GM13976 (cell line): ENCODE measurements at regions not wholly inside any gene's neighbourhood (a gene's known extent, or its start where the extent isn't known, plus 50 kb on each side); places are given as distances from the start of the nearest gene placed in this dataset.

Experiments used
- DNase-seq: peaks from one replicate; pipeline ENCODE4 v3.0.0; 2012; ENCODE audit warnings: low spot score
- CTCF ChIP-seq: IDR thresholded peaks from 2 replicates; pipeline ENCODE4 v1.5.1; 2012; ENCODE audit warnings: borderline replicate concordance, mild to moderate bottlenecking; ENCODE audit not compliant: insufficient read depth; ENCODE audit errors: extremely low read depth, missing control alignments, control extremely low read depth
- in situ Hi-C: fragments of 300-500 bp; cut with MboI; formaldehyde crosslinking; loops from one replicate; pipeline ENCODE4 v1.12.0; 2022; ENCODE audit warnings: low sequenced_read_pairs, mixed read lengths, inconsistent platforms; ENCODE audit not compliant: unreplicated experiment

- in situ Hi-C loops = no loop called here
- no peak for TF ChIP-seq CTCF
- DNase-seq = no peak
Observed at GRCh38 chr6:144899161-144899560, 614.0 kb downstream of the UTRN start.

GRCh38 chr6:144901412-144901811 is 616.3 kb downstream of the UTRN start:
- in situ Hi-C loops = no loop called here
- TF ChIP-seq CTCF = no peak
- no peak for DNase-seq

- no peak for DNase-seq
- in situ Hi-C loops = no loop called here
- TF ChIP-seq CTCF = no peak
Observed at GRCh38 chr6:144908004-144908403, 622.9 kb downstream of the UTRN start.

- TF ChIP-seq CTCF = no peak
- no peak for DNase-seq
- in situ Hi-C loops = no loop called here
Observed at GRCh38 chr6:144909753-144910285, 624.7 kb downstream of the UTRN start.

- TF ChIP-seq CTCF = no peak
- no peak for DNase-seq
- in situ Hi-C loops = no loop called here
Observed at GRCh38 chr6:144911322-144911721, 626.2 kb downstream of the UTRN start.

GRCh38 chr6:144912474-144912873 is 627.3 kb downstream of the UTRN start:
- in situ Hi-C loops = no loop called here
- DNase-seq = no peak
- TF ChIP-seq CTCF = no peak

GRCh38 chr6:144918073-144918472 is 632.9 kb downstream of the UTRN start:
- in situ Hi-C loops = no loop called here
- DNase-seq = no peak
- no peak for TF ChIP-seq CTCF
